Vagina (tissue), 2 donors: ENCODE measurements at regions not wholly inside any gene's neighbourhood (a gene's known extent, or its start where the extent isn't known, plus 50 kb on each side); places are given as distances from the start of the nearest gene placed in this dataset.

Experiments
- DNase-seq, 2 donors: peaks; one replicate each; pipeline ENCODE4 v3.0.0-alpha.2; 2017; ENCODE audit errors: extremely low spot score in 2 of 2
- H3K27ac ChIP-seq: fragments of 200-600 bp; sonication (generic); one replicate; pipeline ENCODE4 v1.5.1; 2019
- H3K27me3 ChIP-seq: fragments of 200-600 bp; sonication (generic); one replicate; pipeline ENCODE4 v1.5.1; 2019
- H3K36me3 ChIP-seq, 2 donors: fragments of 200-600 bp; sonication (generic); one replicate each; pipeline ENCODE4 v1.5.1; 2017 to 2019
- H3K4me1 ChIP-seq: fragments of 200-600 bp; sonication (generic); one replicate; pipeline ENCODE4 v1.5.1; 2019
- H3K4me3 ChIP-seq, 2 donors: fragments of 200-600 bp; sonication (generic); 1 replicate in 1 of 2; 2 replicates in 1 of 2; pipeline ENCODE4 v1.5.1; 2016 to 2019
- H3K9me3 ChIP-seq: fragments of 200-600 bp; sonication (generic); one replicate; pipeline ENCODE4 v1.5.1; 2019
- CTCF ChIP-seq, 3 experiments: fragments of 450-650 bp in 2 of 3; fragments of 200-600 bp in 1 of 3; sonication (generic) in 1 of 3; IDR thresholded peaks; one replicate each; pipeline ENCODE4 v1.5.1; 2017 to 2019; ENCODE audit warnings: antibody characterized with exemption in 3 of 3, mild to moderate bottlenecking in 2 of 3, moderate library complexity in 2 of 3
- POLR2A ChIP-seq, 2 donors: fragments of 450-650 bp; IDR thresholded peaks; one replicate each; pipeline ENCODE4 v1.6.1; 2017; ENCODE audit warnings: antibody characterized with exemption in 2 of 2, mild to moderate bottlenecking in 2 of 2, moderate library complexity in 2 of 2
- POLR2AphosphoS5 ChIP-seq, 2 donors: sonication (generic); formaldehyde crosslinking; IDR thresholded peaks; one replicate each; pipeline ENCODE4 v1.9.0; 2017; ENCODE audit warnings: antibody characterized with exemption in 2 of 2, mild to moderate bottlenecking in 2 of 2, low read depth in 1 of 2; ENCODE audit not compliant: insufficient read depth in 1 of 2
- intact Hi-C: fragments of 100-400 bp; cut with DNase I; formaldehyde crosslinking; loops from one replicate; pipeline ENCODE4 v1.15.1; 2023

GRCh38 chr5:167319243-167319642, 972.2 kb upstream of the WWC1 start:
- Histone ChIP-seq H3K4me3 (no peak overlapping the region), H3K9me3 (no peaks in the 10 kb centered on the region), H3K27me3 (no peaks in the 10 kb centered on the region), H3K36me3 (no peaks in the 10 kb centered on the region), H3K27ac (no peak overlapping the region), H3K4me1 (no peaks in the 10 kb centered on the region)
- intact Hi-C loops, result no loop called here
- DNase-seq, result no peak
- TF ChIP-seq POLR2A (IDR thresholded peaks at IDR 0.05), result no peak
- TF ChIP-seq CTCF (IDR thresholded peaks at IDR 0.05), result no peak
- TF ChIP-seq POLR2AphosphoS5 (IDR thresholded peaks at IDR 0.05; ENCODE audit: insufficient read depth in 1 of 2, low read depth in 1 of 2), result no peak

- H3K27ac ChIP-seq, result no peak overlapping the region
- H3K9me3 ChIP-seq, result no peaks in the 10 kb centered on the region
- DNase-seq, result no peak
- no peak overlapping the region for H3K4me3 ChIP-seq
- no peaks in the 10 kb centered on the region for H3K36me3 ChIP-seq
- TF ChIP-seq CTCF (IDR thresholded peaks at IDR 0.05) (no peak), POLR2A (IDR thresholded peaks at IDR 0.05) (no peak), POLR2AphosphoS5 (IDR thresholded peaks at IDR 0.05; ENCODE audit: insufficient read depth in 1 of 2, low read depth in 1 of 2) (no peak)
- H3K27me3 ChIP-seq, result no peaks in the 10 kb centered on the region
- intact Hi-C loops, result no loop called here
- H3K4me1 ChIP-seq, result no peaks in the 10 kb centered on the region
Observed at GRCh38 chr5:167320019-167320418, 971.4 kb upstream of the WWC1 start.

- H3K4me3 ChIP-seq, result no peak overlapping the region
- no peaks in the 10 kb centered on the region for H3K4me1 ChIP-seq
- no peak for DNase-seq
- H3K9me3 ChIP-seq, result no peaks in the 10 kb centered on the region
- intact Hi-C loops, result no loop called here
- TF ChIP-seq POLR2AphosphoS5 (IDR thresholded peaks at IDR 0.05; ENCODE audit: insufficient read depth in 1 of 2, low read depth in 1 of 2), result no peak
- no peaks in the 10 kb centered on the region for H3K36me3 ChIP-seq
- no peak overlapping the region for H3K27ac ChIP-seq
- no peaks in the 10 kb centered on the region for H3K27me3 ChIP-seq
Observed at GRCh38 chr5:167332309-167332708, 959.1 kb upstream of the WWC1 start.

- Histone ChIP-seq H3K27ac (no peak overlapping the region), H3K36me3 (no peaks in the 10 kb centered on the region), H3K4me1 (no peaks in the 10 kb centered on the region), H3K9me3 (no peaks in the 10 kb centered on the region), H3K4me3 (no peak overlapping the region), H3K27me3 (no peaks in the 10 kb centered on the region)
- DNase-seq, result no peak
- intact Hi-C loops, result no loop called here
- no peak for TF ChIP-seq POLR2A (IDR thresholded peaks at IDR 0.05)
- TF ChIP-seq POLR2AphosphoS5 (IDR thresholded peaks at IDR 0.05; ENCODE audit: insufficient read depth in 1 of 2, low read depth in 1 of 2), result no peak
- no peak for TF ChIP-seq CTCF (IDR thresholded peaks at IDR 0.05)
Observed at GRCh38 chr5:167336161-167336560, 955.3 kb upstream of the WWC1 start.

- Histone ChIP-seq H3K27me3 (no peaks in the 10 kb centered on the region), H3K4me3 (no peak overlapping the region), H3K27ac (no peak overlapping the region), H3K9me3 (no peaks in the 10 kb centered on the region), H3K36me3 (no peaks in the 10 kb centered on the region), H3K4me1 (no peaks in the 10 kb centered on the region)
- TF ChIP-seq POLR2AphosphoS5 (IDR thresholded peaks at IDR 0.05; ENCODE audit: insufficient read depth in 1 of 2, low read depth in 1 of 2) (no peak), CTCF (IDR thresholded peaks at IDR 0.05) (no peak), POLR2A (IDR thresholded peaks at IDR 0.05) (no peak)
- intact Hi-C loops, result no loop called here
- DNase-seq, result no peak
Observed at GRCh38 chr5:167339205-167339604, 952.2 kb upstream of the WWC1 start.

GRCh38 chr5:167346461-167346860, 945.0 kb upstream of the WWC1 start:
- H3K27ac ChIP-seq, result no peak overlapping the region
- intact Hi-C loops, result no loop called here
- H3K27me3 ChIP-seq, result no peaks in the 10 kb centered on the region
- TF ChIP-seq CTCF (IDR thresholded peaks at IDR 0.05) (no peak), POLR2AphosphoS5 (IDR thresholded peaks at IDR 0.05; ENCODE audit: insufficient read depth in 1 of 2, low read depth in 1 of 2) (no peak), POLR2A (IDR thresholded peaks at IDR 0.05) (no peak)
- H3K9me3 ChIP-seq, result no peaks in the 10 kb centered on the region
- no peak for DNase-seq
- no peaks in the 10 kb centered on the region for H3K36me3 ChIP-seq
- no peak overlapping the region for H3K4me3 ChIP-seq
- H3K4me1 ChIP-seq, result no peaks in the 10 kb centered on the region
